IPS-NIHi7 (cell line): ENCODE measurements at regions not wholly inside any gene's neighbourhood (a gene's known extent, or its start where the extent isn't known, plus 50 kb on each side); places are given as distances from the start of the nearest gene placed in this dataset.

Source experiments
- DNase-seq: peaks from one replicate; pipeline ENCODE4 v3.0.0; 2012; ENCODE audit warnings: mixed read lengths; ENCODE audit errors: extremely low spot score

- DNase-seq = no peak
Measured at GRCh38 chr10:3413937-3414666, 241.5 kb upstream of the PITRM1 start.

- DNase-seq = no peak
Measured at GRCh38 chr10:3412646-3413045, 240.1 kb upstream of the PITRM1 start.

- DNase-seq = no peak
Measured at GRCh38 chr10:3412071-3412582, 239.5 kb upstream of the PITRM1 start.

- DNase-seq = no peak
Measured at GRCh38 chr10:3411044-3411443, 238.5 kb upstream of the PITRM1 start.

GRCh38 chr10:3409928-3410327 is 237.3 kb upstream of the PITRM1 start:
- DNase-seq = no peak

GRCh38 chr10:3408603-3409365 is 236.2 kb upstream of the PITRM1 start:
- DNase-seq = no peak

GRCh38 chr10:3407208-3407607 is 234.6 kb upstream of the PITRM1 start:
- no peak for DNase-seq

GRCh38 chr10:3406556-3406955 is 234.0 kb upstream of the PITRM1 start:
- no peak for DNase-seq

GRCh38 chr10:3404381-3404780 is 231.8 kb upstream of the PITRM1 start:
- no peak for DNase-seq

GRCh38 chr10:3402187-3402751 is 229.7 kb upstream of the PITRM1 start:
- no peak for DNase-seq

GRCh38 chr10:3401491-3401938 is 228.9 kb upstream of the PITRM1 start:
- DNase-seq = no peak

- DNase-seq = no peak
Measured at GRCh38 chr10:3400348-3400747, 227.8 kb upstream of the PITRM1 start.

GRCh38 chr10:3399756-3400155 is 227.2 kb upstream of the PITRM1 start:
- no peak for DNase-seq

GRCh38 chr10:3398825-3399646 is 226.5 kb upstream of the PITRM1 start:
- DNase-seq = no peak

- DNase-seq = no peak
Measured at GRCh38 chr10:3397846-3398245, 225.3 kb upstream of the PITRM1 start.

- no peak for DNase-seq
Measured at GRCh38 chr10:3397231-3397630, 224.6 kb upstream of the PITRM1 start.

GRCh38 chr10:3396116-3396515 is 223.5 kb upstream of the PITRM1 start:
- DNase-seq = no peak

- DNase-seq = no peak
Measured at GRCh38 chr10:3395458-3395861, 222.9 kb upstream of the PITRM1 start.

- no peak for DNase-seq
Measured at GRCh38 chr10:3395041-3395440, 222.5 kb upstream of the PITRM1 start.

- no peak for DNase-seq
Measured at GRCh38 chr10:3393958-3394357, 221.4 kb upstream of the PITRM1 start.

- DNase-seq = no peak
Measured at GRCh38 chr10:3391657-3392056, 219.1 kb upstream of the PITRM1 start.

GRCh38 chr10:3389130-3389529 is 216.5 kb upstream of the PITRM1 start:
- DNase-seq = no peak
